Astrocyte (in vitro differentiated cells and primary cell): ENCODE measurements at regions not wholly inside any gene's neighbourhood (a gene's known extent, or its start where the extent isn't known, plus 50 kb on each side); places are given as distances from the start of the nearest gene placed in this dataset.

Source experiments
- EZH2 ChIP-seq: IDR thresholded peaks from 2 replicates; pipeline ENCODE4 v1.6.1; 2012; ENCODE audit warnings: mild to moderate bottlenecking, low read length, inconsistent platforms; ENCODE audit not compliant: insufficient read depth
- TF ChIP-seq, protein P1 (sequence below): IDR thresholded peaks from 2 replicates; pipeline ENCODE4 v1.5.1; 2011; ENCODE audit warnings: low read depth, mild to moderate bottlenecking, inconsistent platforms, low read length, moderate library complexity; ENCODE audit not compliant: insufficient read depth

DNA sequence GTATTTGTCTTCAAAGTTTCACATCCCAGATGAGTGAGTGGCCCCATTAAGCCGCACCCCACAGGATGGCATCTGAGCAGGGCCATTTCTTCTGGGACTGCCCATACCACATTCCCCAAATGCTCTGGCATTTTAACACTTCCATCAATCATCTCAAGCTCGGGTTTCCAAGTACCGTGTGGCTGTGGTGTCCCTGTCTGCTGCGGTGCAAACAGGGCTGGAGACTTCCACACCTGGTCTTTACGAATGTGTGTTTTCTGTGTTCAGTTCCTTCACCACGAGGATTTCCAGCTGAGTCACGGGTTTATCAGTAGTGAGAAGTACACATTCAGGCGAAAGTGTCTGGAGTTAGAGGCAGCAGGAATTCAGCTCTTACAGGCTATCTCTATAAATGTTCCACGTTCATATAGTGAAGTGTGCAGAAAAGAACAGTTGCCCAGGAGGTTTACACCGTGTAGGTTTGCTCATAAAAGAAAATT lies 195.2 kb downstream of the RHOU start:
- TF ChIP-seq, protein P1, sequence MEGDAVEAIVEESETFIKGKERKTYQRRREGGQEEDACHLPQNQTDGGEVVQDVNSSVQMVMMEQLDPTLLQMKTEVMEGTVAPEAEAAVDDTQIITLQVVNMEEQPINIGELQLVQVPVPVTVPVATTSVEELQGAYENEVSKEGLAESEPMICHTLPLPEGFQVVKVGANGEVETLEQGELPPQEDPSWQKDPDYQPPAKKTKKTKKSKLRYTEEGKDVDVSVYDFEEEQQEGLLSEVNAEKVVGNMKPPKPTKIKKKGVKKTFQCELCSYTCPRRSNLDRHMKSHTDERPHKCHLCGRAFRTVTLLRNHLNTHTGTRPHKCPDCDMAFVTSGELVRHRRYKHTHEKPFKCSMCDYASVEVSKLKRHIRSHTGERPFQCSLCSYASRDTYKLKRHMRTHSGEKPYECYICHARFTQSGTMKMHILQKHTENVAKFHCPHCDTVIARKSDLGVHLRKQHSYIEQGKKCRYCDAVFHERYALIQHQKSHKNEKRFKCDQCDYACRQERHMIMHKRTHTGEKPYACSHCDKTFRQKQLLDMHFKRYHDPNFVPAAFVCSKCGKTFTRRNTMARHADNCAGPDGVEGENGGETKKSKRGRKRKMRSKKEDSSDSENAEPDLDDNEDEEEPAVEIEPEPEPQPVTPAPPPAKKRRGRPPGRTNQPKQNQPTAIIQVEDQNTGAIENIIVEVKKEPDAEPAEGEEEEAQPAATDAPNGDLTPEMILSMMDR = no peak
- TF ChIP-seq EZH2 = no peak
